ENCODE measurements at regions not wholly inside any gene's neighbourhood (a gene's known extent, or its start where the extent isn't known, plus 50 kb on each side); places are given as distances from the start of the nearest gene placed in this dataset.
A peak's percentile ranks its signal among the peaks of the same experiment; 100 is the strongest.

DNA sequence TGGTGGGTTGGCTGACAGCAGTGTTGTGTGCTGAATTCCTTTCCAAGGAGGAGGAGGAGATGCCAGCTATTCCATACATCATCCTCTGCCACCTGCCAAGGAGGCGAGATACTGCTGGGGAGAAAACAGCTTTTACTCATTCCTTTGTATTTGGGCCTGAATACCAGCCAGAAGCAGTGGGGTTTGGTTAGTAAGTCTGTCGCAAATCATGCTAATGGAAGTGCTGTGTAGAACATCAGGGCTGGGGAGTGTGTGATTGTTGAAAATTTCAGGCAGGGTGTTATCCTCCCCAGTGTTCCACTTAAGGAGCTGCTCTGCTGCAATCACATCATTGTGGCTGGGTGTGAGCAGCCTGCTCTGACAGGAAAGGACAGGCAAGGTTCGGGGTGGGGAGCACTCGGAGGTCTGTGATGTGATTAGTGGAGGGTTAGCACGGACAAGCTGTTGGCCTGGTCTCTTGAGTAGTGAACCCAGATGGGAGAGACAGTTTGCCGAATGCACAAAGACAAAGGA, 128.2 kb upstream of the DLX2 start:
- ChIA-PET CTCF (interaction anchor here (0.5 to 1.7 kb wide), 5 partner anchors 12 to 452 kb away, joined by 3 to 6 read pairs (median 4); no protein-coding TSS in a partner anchor), POLR2A (ENCODE audit: low non-redundant PET) (no interaction called here)
- DNase-seq (ENCODE audit: low spot score) = peak; percentile 53
- TF ChIP-seq, protein P1, sequence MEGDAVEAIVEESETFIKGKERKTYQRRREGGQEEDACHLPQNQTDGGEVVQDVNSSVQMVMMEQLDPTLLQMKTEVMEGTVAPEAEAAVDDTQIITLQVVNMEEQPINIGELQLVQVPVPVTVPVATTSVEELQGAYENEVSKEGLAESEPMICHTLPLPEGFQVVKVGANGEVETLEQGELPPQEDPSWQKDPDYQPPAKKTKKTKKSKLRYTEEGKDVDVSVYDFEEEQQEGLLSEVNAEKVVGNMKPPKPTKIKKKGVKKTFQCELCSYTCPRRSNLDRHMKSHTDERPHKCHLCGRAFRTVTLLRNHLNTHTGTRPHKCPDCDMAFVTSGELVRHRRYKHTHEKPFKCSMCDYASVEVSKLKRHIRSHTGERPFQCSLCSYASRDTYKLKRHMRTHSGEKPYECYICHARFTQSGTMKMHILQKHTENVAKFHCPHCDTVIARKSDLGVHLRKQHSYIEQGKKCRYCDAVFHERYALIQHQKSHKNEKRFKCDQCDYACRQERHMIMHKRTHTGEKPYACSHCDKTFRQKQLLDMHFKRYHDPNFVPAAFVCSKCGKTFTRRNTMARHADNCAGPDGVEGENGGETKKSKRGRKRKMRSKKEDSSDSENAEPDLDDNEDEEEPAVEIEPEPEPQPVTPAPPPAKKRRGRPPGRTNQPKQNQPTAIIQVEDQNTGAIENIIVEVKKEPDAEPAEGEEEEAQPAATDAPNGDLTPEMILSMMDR (conservative IDR thresholded peaks at IDR 0.05; ENCODE audit: low read depth) = no peak
- peak overlapping the region; percentile 99 for H3K27ac ChIP-seq

- DNase-seq (ENCODE audit: low spot score) = peak; percentile 20
- H3K27ac ChIP-seq = peak overlapping the region; percentile 99
- ChIA-PET CTCF (interaction anchor here (0.5 to 1.7 kb wide), 3 partner anchors 12 to 160 kb away, joined by 3 to 5 read pairs (median 3); no protein-coding TSS in a partner anchor), POLR2A (ENCODE audit: low non-redundant PET) (interaction anchor here (0.6 kb wide), 1 partner anchor 31 kb away, joined by 5 read pairs; no protein-coding TSS in a partner anchor)
- TF ChIP-seq, protein P1 (conservative IDR thresholded peaks at IDR 0.05; ENCODE audit: low read depth) = no peak
Observed at GRCh38 chr2:172231508-172231907, 128.8 kb upstream of the DLX2 start.

- POLR2A ChIA-PET (ENCODE audit: low non-redundant PET) = no interaction called here
- DNase-seq (ENCODE audit: low spot score) = no peak
- TF ChIP-seq, protein P1 (conservative IDR thresholded peaks at IDR 0.05; ENCODE audit: low read depth) = no peak
- peak overlapping the region; percentile 99 for H3K27ac ChIP-seq
- CTCF ChIA-PET = interaction anchor here (0.7 kb wide), 2 partner anchors 16 to 34 kb away, joined by 3 to 7 read pairs; no protein-coding TSS in a partner anchor
Observed at GRCh38 chr2:172232708-172233396, 130.2 kb upstream of the DLX2 start.

DNA sequence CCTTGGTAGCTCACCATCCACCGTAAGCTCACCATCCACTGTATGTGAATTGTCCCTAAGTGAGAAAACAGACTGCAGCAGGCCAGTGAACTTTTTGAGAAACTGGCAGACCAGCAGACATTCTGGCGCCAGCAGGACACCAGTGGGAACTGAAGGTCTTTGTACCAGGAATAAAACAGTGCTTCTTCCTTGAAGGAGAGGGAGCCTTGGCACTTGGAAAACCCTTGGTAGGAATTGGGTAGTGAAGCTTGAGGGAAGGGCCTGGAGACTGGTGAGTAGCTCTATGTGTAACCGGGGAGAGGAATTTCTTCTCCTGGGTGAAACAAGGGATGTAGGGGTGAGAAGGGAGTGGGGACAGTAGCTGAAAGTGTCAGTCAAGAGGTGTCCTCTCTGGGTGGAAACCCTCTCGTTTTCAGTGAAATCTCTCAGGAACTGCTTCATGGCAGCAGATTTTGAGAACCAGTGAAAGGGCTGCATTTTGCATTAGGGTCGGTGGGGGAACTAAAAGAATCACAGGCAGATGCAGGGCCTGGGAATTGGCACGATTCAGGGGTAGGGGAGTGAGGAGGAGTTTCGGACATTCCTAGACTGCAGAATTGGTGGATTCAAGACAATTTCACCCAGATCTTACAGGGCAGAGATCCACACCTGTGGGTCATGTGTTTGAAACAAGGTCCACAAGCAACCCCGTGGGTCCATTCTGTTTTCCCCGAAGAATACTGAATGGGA, 131.5 kb upstream of the DLX2 start:
- H3K27ac ChIP-seq = no peak overlapping the region
- CTCF ChIA-PET = no interaction called here
- TF ChIP-seq, protein P1 (conservative IDR thresholded peaks at IDR 0.05; ENCODE audit: low read depth) = no peak
- DNase-seq (ENCODE audit: low spot score) = no peak
- POLR2A ChIA-PET (ENCODE audit: low non-redundant PET) = no interaction called here

GRCh38 chr2:172234716-172235691, 132.3 kb upstream of the DLX2 start:
- POLR2A ChIA-PET (ENCODE audit: low non-redundant PET) = no interaction called here
- CTCF ChIA-PET = no interaction called here
- no peak for DNase-seq (ENCODE audit: low spot score)

More at GRCh38 chr2:172234716-172235691, 132.3 kb upstream of the DLX2 start:
- TF ChIP-seq, protein P1 (conservative IDR thresholded peaks at IDR 0.05; ENCODE audit: low read depth) = no peak
- H3K27ac ChIP-seq = no peak overlapping the region
